Activated CD4-positive, CD25-positive, alpha-beta regulatory T cell treated with anti-CD3 and anti-CD28 coated beads, Interleukin-2, amount 50 U/mL, for 24 hours (primary cell): ENCODE measurements at regions not wholly inside any gene's neighbourhood (a gene's known extent, or its start where the extent isn't known, plus 50 kb on each side); places are given as distances from the start of the nearest gene placed in this dataset.

Experiments
- ATAC-seq, 2 donors: fragments of 150-1000 bp; cut with Tn5 transposase; one replicate each; pipeline ENCODE4 v1.10.0; 2021; ENCODE audit warnings: mild to moderate bottlenecking in 1 of 2, moderate library complexity in 1 of 2

GRCh38 chr4:165678236-165678935, 194.7 kb upstream of the TLL1 start:
- no peak for ATAC-seq

GRCh38 chr4:165678936-165679325, 194.1 kb upstream of the TLL1 start:
- no peak for ATAC-seq

GRCh38 chr4:165680821-165681220, 192.2 kb upstream of the TLL1 start:
- ATAC-seq = no peak

DNA sequence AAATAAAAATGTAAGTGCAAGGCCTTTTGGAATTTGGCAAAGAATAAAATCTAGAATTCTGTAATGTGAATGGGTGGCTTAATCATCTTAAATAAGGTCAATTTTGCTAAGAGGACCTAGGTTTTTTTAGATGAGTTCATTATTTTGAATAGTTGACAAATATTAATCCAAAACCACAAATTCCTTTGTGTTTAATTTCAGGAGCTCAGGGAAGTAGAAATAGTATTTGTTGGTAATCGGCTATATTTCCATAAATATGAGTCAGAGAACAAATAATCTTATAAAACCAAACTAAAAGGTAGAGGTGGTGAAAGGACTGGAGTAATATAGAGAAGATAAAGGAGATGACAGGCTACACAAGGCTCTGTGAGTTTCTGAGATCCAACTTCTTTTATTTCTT, 190.4 kb upstream of the TLL1 start:
- ATAC-seq = no peak

DNA sequence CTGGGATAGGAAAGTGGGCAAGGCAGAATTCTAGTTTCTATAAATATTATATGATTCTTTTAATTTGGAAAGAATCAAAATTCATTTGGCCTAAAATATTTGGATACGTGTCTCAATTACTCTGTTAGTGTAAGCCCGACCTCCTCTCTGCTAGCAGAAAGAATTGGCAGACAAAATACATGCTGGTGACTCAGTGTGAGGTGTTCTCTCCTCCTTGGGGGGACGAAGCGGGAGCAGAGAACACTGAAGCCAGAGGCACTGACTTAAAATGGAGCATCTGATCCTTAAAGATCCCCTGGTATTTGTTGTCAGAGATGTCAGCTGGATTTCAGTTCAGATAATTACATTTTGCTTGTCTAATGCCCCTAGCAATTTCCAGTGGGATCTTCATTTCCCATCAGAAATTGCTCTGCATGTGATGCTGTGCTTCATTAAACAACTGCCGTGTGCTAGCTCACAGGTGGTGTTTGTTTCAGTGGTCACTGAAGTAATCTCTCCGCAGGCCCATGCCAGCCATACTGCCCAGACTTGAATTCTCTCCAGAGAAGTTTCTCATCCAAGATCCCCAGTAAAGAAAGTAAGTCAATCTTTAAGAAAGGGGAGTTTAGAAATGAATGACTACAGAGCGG, 188.7 kb upstream of the TLL1 start:
- ATAC-seq = no peak

DNA sequence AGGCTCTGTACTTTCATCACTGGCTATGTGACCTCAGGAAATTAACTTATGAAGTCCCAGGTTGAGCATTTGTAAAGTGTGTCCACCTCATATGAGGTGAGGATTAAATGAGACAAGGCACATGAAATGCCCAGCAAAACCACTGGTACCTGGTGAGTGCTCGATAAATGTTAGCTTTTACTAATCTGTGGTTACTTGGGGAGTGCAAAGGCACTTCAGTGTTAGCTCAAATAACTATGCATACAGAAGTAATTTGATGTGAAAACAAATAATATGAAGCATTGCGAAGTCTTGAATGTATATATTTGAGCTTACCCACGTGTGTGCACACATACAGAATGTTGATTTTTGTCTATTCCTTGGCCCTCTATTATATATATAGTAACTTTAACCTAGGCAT, 186.3 kb upstream of the TLL1 start:
- no peak for ATAC-seq

DNA sequence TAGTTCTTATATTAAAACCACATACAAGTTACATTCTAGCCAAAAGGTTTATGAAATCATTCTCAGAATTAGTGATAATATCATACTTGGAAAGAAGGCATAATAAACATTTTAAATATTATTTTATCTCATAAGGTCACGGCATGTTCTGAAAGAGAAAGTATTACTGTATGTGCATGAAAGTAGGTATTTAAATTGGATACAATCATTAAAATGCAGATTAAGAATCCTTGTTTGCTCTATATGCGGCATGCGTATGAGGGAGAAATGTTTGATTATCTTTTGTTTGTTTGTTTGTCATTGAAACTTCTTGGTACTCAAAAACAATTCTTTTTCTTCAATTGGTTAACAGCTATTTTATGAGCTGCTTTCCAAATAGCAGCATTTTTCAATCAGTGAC, 183.9 kb upstream of the TLL1 start:
- ATAC-seq = no peak

DNA sequence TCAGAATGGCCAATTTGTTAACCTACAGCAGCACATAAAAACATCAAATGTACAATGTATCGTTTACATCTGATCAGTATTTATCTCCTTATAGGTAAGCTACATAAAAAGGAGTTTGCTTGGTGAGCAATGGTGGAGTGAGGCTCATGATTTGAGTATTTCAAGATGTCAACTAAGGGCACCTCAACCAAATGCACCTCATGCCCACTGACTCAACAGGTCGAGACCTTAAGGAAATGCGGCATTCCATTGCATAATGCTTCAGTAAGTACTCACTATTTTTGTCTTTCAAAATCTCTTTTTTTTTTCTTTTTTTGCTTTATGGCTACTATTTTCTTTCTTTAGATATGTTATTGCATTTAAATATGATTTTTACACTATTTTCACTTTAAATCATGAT, 181.0 kb upstream of the TLL1 start:
- no peak for ATAC-seq

DNA sequence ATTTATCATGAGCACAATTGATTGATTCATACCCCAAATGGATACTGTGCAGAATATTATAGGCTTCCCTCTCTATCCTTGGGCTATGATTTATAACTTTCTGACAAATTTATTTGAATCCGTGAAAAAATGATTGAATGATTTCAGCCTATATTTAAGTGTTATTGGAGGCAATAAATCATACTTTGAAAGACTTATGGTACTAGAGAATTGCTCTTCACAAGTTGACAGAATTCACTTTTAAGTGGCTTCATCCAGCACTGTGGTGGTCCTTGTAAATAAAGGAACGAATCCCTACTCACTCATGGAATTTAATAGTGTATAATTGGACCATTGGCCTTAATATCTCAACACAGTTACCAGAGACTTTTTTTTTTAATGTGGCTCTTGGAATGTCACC, 174.8 kb upstream of the TLL1 start:
- no peak for ATAC-seq

- no peak for ATAC-seq
Observed at GRCh38 chr4:165699055-165699454, 174.0 kb upstream of the TLL1 start.

GRCh38 chr4:165700855-165701254, 172.2 kb upstream of the TLL1 start:
- ATAC-seq = no peak

GRCh38 chr4:165707128-165707527, 165.9 kb upstream of the TLL1 start:
- ATAC-seq = no peak

GRCh38 chr4:165709516-165709915, 163.5 kb upstream of the TLL1 start:
- ATAC-seq = no peak

DNA sequence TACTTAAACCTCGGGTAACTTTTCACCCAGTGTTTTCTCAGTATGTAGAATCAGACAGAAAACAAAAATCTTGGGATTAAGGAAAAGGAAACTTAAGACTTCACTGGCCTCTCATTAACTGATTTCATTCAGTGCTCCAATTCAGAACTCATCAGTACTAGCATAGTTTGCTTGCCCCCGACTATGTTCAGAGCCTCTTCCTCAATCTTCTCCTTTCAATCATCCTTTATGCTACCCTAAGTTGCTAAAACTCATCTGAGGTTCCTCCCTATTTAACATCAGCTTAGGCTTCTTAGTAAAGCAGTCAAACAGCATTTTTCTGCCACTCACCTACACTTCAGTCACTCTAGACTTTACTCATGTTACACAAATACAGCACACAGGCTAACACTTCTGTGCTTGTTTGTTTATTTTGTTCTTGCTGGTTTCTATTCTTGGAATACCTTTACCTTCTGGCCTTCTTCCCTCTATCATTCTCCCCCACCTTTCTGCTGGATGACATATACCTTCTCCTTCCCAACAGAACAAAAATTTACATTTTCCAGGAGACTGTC, 163.0 kb upstream of the TLL1 start:
- no peak for ATAC-seq

DNA sequence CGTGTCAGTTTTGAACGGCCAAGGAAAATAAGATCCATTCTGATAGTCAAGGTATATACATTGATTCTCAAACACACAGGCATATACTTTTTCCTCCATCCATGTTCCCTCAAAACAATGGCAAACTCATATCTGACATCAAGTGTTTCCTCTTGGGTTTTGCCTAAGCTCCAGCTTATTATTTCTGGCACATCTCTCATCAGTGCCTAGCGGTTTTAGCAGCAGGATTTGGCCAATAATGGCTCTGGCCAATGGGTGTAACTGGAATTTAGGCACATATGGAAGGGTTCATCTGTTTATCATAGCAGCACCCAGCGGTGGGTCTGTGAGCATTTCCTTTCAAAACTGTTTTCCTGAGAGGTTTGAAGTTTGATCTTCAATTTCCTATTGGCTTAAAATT, 161.6 kb upstream of the TLL1 start:
- ATAC-seq = no peak

DNA sequence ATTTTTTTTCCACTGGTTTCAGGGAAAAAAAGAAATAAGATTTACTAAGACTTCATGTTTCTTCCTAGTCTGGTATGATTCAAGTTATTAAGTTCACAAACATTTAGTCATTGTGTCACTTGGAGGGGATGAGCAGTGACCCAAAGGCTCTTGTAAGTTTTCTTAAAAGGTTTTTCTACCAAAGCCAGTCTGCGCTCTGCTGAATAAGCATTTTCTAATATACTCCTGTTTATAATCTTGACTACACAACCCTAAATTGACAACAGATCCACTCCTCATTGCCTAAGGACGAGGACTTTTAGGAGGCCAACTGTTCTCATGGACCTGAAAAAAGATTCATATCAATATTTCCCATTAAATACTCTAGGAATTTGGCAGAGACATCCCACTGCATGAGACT, 161.1 kb upstream of the TLL1 start:
- no peak for ATAC-seq

DNA sequence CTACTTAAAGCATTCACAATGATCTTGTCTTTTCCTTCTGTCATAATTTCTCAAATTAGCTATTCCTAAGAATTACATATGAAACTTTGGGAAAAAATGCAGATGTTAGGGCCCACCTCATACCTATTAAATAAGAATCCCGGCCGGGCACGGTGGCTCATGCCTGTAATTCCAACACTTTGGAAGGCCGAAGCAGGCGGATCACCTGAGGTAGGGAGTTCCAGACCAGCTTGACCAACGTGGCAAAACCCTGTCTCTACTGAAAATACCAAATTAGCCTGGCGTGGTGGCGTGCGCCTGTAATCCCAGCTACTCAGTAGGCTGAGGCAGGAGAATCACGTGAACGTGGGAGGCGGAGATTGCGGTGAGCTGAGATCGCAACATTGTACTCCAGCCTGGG, 158.4 kb upstream of the TLL1 start:
- no peak for ATAC-seq

DNA sequence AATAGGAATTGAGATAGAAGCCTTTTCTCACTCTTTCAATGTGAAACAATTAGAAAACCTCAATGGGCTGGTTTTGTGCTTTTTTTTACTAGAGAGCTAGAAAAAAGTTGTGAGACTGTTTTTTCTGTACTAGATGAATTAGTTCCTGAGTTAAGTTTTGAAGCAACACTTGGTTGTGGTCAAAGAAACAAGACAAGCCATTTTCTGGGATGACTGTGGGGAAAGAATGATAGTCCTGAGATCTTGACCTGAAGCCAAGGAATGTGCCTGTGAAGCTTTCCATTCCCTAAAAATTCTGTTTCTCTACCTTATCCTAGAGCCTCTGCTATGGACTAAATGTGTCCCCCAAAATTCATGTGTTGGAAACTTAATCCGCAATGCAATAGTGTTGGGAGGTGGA, 157.8 kb upstream of the TLL1 start:
- no peak for ATAC-seq

DNA sequence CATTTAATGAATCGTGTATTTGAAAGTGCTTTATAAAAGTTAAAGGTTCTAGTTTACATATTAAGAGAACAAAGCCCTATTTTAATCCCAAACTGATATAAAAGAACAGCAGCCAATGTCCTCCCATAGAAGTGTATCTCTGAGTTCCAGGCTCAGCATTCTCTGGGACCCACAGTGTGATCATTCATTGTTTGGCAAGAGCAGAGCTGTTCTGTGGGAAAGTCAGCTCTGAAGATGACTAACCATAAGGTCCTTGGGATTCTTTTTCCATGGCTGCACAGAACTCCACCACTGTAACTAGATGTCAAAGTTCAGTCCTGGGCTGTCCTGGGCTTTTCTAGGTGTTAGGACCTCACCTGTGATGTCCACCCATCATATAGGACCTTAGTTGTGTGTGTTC, 157.0 kb upstream of the TLL1 start:
- ATAC-seq = no peak

GRCh38 chr4:165716472-165716871, 156.6 kb upstream of the TLL1 start:
- ATAC-seq = no peak

- no peak for ATAC-seq
Observed at GRCh38 chr4:165718660-165719059, 154.4 kb upstream of the TLL1 start.

- no peak for ATAC-seq
Observed at GRCh38 chr4:165720411-165721082, 152.5 kb upstream of the TLL1 start.

GRCh38 chr4:165721815-165722214, 151.2 kb upstream of the TLL1 start:
- no peak for ATAC-seq
